Left lung (tissue), 4 donors: ENCODE measurements at regions not wholly inside any gene's neighbourhood (a gene's known extent, or its start where the extent isn't known, plus 50 kb on each side); places are given as distances from the start of the nearest gene placed in this dataset.

ENCODE experiments used
- ATAC-seq: fragments of 200-7000 bp; cut with Tn5 transposase; one replicate; pipeline ENCODE4 v1.9.1; 2020; ENCODE audit warnings: moderate library complexity
- DNase-seq, 4 donors: peaks; one replicate each; pipeline ENCODE4 v3.0.0-alpha.2; 2013 to 2020
- H3K27ac ChIP-seq, 2 donors: fragments of 200-600 bp; sonication (generic) in 1 of 2; one replicate each; pipeline versions ENCODE4 v1.5.0 to v1.8.0; 2020 to 2021
- H3K27me3 ChIP-seq, 2 donors: fragments of 200-600 bp; sonication (generic) in 1 of 2; one replicate each; pipeline versions ENCODE4 v1.5.0 to v1.8.0; 2020 to 2021
- H3K36me3 ChIP-seq, 2 donors: fragments of 200-600 bp; sonication (generic) in 1 of 2; one replicate each; pipeline versions ENCODE4 v1.5.0 to v1.8.0; 2020 to 2021
- H3K4me1 ChIP-seq, 2 donors: fragments of 200-600 bp; one replicate each; pipeline ENCODE4 v1.8.0; 2021
- H3K4me3 ChIP-seq, 2 donors: fragments of 200-600 bp; sonication (generic) in 1 of 2; one replicate each; pipeline versions ENCODE4 v1.5.0 to v1.8.0; 2020 to 2021; ENCODE audit warnings: mild to moderate bottlenecking in 1 of 2
- H3K9me3 ChIP-seq, 2 donors: fragments of 200-600 bp; sonication (generic) in 1 of 2; one replicate each; pipeline versions ENCODE4 v1.5.0 to v1.8.0; 2020 to 2021
- CTCF ChIP-seq, 2 donors: fragments of 200-600 bp; sonication (generic) in 1 of 2; IDR thresholded peaks; one replicate each; pipeline versions ENCODE4 v1.5.0 to v1.8.0; 2021; ENCODE audit warnings: antibody characterized with exemption in 2 of 2
- intact Hi-C, 2 donors: fragments of 100-400 bp; cut with DNase I; formaldehyde crosslinking; loops; one replicate each; pipeline versions ENCODE4 v1.11.2 to v1.14.2; 2022
- donor health status: DM: no; HTN: yes; CAD: no.
- donor health status: DM: no; HTN: no; CAD: no.

GRCh38 chr5:10118150-10118549, 131.5 kb downstream of the ATPSCKMT start:
- Histone ChIP-seq H3K4me3 (no peak overlapping the region), H3K9me3 (no peaks in the 10 kb centered on the region), H3K36me3 (no peaks in the 10 kb centered on the region), H3K4me1 (no peaks in the 10 kb centered on the region), H3K27me3 (no peaks in the 10 kb centered on the region), H3K27ac (no peak overlapping the region)
- DNase-seq (no peak), ATAC-seq (no peak)
- no peak for TF ChIP-seq CTCF (IDR thresholded peaks at IDR 0.05)
- intact Hi-C loops: no loop called here

GRCh38 chr5:10116594-10116993, 133.1 kb downstream of the ATPSCKMT start:
- Histone ChIP-seq H3K4me3 (no peak overlapping the region), H3K36me3 (no peaks in the 10 kb centered on the region), H3K4me1 (no peaks in the 10 kb centered on the region), H3K27ac (no peak overlapping the region), H3K9me3 (no peaks in the 10 kb centered on the region), H3K27me3 (no peaks in the 10 kb centered on the region)
- TF ChIP-seq CTCF (IDR thresholded peaks at IDR 0.05): no peak
- DNase-seq: no peak
- intact Hi-C loops: no loop called here
- no peak for ATAC-seq

- ATAC-seq: no peak
- H3K36me3 ChIP-seq: no peaks in the 10 kb centered on the region
- no peaks in the 10 kb centered on the region for H3K9me3 ChIP-seq
- intact Hi-C loops: no loop called here
- H3K27ac ChIP-seq: no peak overlapping the region
- no peak for DNase-seq
- TF ChIP-seq CTCF (IDR thresholded peaks at IDR 0.05): no peak
- H3K4me1 ChIP-seq: no peaks in the 10 kb centered on the region
- no peaks in the 10 kb centered on the region for H3K27me3 ChIP-seq
- no peak overlapping the region for H3K4me3 ChIP-seq
Measured at GRCh38 chr5:10115669-10116068, 134.0 kb downstream of the ATPSCKMT start.

GRCh38 chr5:10111571-10111970, 138.1 kb downstream of the ATPSCKMT start:
- H3K9me3 ChIP-seq: no peaks in the 10 kb centered on the region
- H3K4me3 ChIP-seq: no peak overlapping the region
- DNase-seq (peak in 1 of 4 donors; percentile 21), ATAC-seq (peak; percentile 67)
- no peaks in the 10 kb centered on the region for H3K4me1 ChIP-seq
- H3K27me3 ChIP-seq: no peaks in the 10 kb centered on the region
- no peak for TF ChIP-seq CTCF (IDR thresholded peaks at IDR 0.05)
- H3K27ac ChIP-seq: no peak overlapping the region
- no peaks in the 10 kb centered on the region for H3K36me3 ChIP-seq
- intact Hi-C loops: no loop called here

- Histone ChIP-seq H3K9me3 (peaks cover 0 to 3% of the 10 kb centered on the region in 2 donors), H3K36me3 (no peaks in the 10 kb centered on the region), H3K27me3 (no peaks in the 10 kb centered on the region), H3K4me3 (no peak overlapping the region), H3K27ac (no peak overlapping the region), H3K4me1 (no peaks in the 10 kb centered on the region)
- DNase-seq: no peak
- no peak for ATAC-seq
- no peak for TF ChIP-seq CTCF (IDR thresholded peaks at IDR 0.05)
- intact Hi-C loops: no loop called here
Measured at GRCh38 chr5:10110228-10110627, 139.5 kb downstream of the ATPSCKMT start.
